MCF 10A (cell line): ENCODE measurements at regions not wholly inside any gene's neighbourhood (a gene's known extent, or its start where the extent isn't known, plus 50 kb on each side); places are given as distances from the start of the nearest gene placed in this dataset.

Experiments used
- BruUV-seq: library from RNA; stranded (reverse); fragments of 400-500 nt; replicated peaks from 2 replicates; lab custom pipeline; 2021; lab: Mats Ljungman, UMichigan
- CTCF ChIA-PET: fragments of 300-600 bp; sonication (Branson Sonifier 250); formaldehyde crosslinking; extraction: SDS; loops from one replicate; lab custom pipeline; 2021; ENCODE audit warnings: antibody characterized with exemption, inconsistent platforms; lab: Yijun Ruan, JAX
- POLR2A ChIA-PET: fragments of 300-600, 350-650 bp; sonication (Branson Sonifier 250); formaldehyde crosslinking; extraction: SDS; loops from one replicate; lab custom pipeline; 2020; ENCODE audit warnings: antibody characterized with exemption, inconsistent platforms; lab: Yijun Ruan, JAX
- DNase-seq: peaks from one replicate; pipeline ENCODE4 v3.0.0-alpha.2; 2018; ENCODE audit not compliant: unreplicated experiment
- H3K27ac Mint-ChIP-seq: one replicate; pipeline ENCODE4 v1.8.0; 2022; ENCODE audit warnings: mild to moderate bottlenecking, low read depth, mixed read lengths; ENCODE audit not compliant: unreplicated experiment
- H3K27me3 Mint-ChIP-seq: one replicate; pipeline ENCODE4 v1.8.0; 2022; ENCODE audit warnings: mixed read lengths; ENCODE audit not compliant: insufficient read depth, unreplicated experiment
- H3K36me3 Mint-ChIP-seq: one replicate; pipeline ENCODE4 v1.8.0; 2022; ENCODE audit warnings: mild to moderate bottlenecking, moderate library complexity, mixed read lengths; ENCODE audit not compliant: insufficient read depth, unreplicated experiment
- H3K4me1 Mint-ChIP-seq: one replicate; pipeline ENCODE4 v1.8.0; 2022; ENCODE audit warnings: mixed read lengths; ENCODE audit not compliant: insufficient read depth, unreplicated experiment
- H3K4me3 Mint-ChIP-seq: one replicate; pipeline ENCODE4 v1.8.0; 2022; ENCODE audit warnings: mild to moderate bottlenecking, moderate library complexity, mixed read lengths; ENCODE audit not compliant: unreplicated experiment
- H3K9me3 Mint-ChIP-seq: one replicate; pipeline ENCODE4 v1.8.0; 2022; ENCODE audit warnings: mixed read lengths; ENCODE audit not compliant: unreplicated experiment
- CTCF ChIP-seq: fragments of 200-600 bp; IDR thresholded peaks from one replicate; pipeline ENCODE4 v1.8.0; 2022; ENCODE audit warnings: antibody characterized with exemption, mild to moderate bottlenecking; ENCODE audit not compliant: unreplicated experiment
- intact Hi-C: fragments of 100-400 bp; cut with micrococcal nuclease; formaldehyde crosslinking; loops from 2 replicates; pipeline ENCODE4 v1.14.1; 2022

GRCh38 chr22:48547971-48548370 is 1279.7 kb downstream of the BRD1 start:
- BruUV-seq: no TSS peak
- ChIA-PET CTCF (no interaction called here), POLR2A (no interaction called here)
- intact Hi-C loops: no loop called here
- Mint-ChIP-seq H3K9me3 (peaks cover 9% of the 10 kb centered on the region), H3K27me3 (no peaks in the 10 kb centered on the region), H3K4me1 (no peaks in the 10 kb centered on the region), H3K36me3 (peaks cover 11% of the 10 kb centered on the region), H3K4me3 (no peak overlapping the region), H3K27ac (no peak overlapping the region)
- DNase-seq: no peak
- no peak for TF ChIP-seq CTCF

DNA sequence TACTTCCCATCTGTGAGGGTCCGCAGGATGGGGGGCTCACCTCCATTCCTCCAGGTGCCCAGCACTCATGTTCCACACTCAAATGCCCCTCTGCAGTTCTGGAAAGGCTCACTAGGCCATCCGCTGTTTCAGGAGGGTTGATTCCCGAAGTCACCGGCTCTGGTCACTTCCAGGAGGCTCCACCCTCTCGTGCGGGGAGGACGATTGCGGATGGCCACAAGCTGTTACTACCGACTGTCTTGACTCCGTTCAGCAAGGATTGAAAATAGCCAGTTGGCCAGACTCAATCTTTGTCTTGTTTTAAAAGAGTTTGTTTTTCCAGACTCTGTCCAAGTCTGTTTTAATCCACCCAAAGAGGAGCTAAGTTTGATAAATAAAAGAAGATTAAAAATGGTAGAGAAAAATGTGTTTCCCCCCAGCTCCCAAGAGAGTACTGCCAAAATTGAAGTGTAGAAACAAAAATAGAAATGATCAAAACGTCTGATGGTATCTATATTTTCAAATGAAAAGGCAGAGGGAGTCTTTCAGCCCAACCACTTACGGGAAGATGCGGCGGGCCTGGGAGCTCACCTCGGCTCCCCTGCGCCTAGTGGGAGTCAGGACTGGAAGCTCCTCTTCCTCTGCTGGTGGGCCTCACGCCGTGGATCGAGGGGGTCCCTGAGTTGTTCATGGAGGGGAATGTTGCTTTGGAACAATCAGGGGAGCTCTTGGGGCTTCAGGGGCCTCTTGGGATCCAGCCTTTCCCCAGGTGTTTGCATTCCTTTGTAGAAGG is 1280.8 kb downstream of the BRD1 start:
- no peak overlapping the region for H3K27ac Mint-ChIP-seq
- H3K4me3 Mint-ChIP-seq: no peak overlapping the region
- ChIA-PET CTCF (no interaction called here), POLR2A (no interaction called here)
- peaks cover 11% of the 10 kb centered on the region for H3K36me3 Mint-ChIP-seq
- BruUV-seq: no TSS peak
- intact Hi-C loops: no loop called here
- no peak for DNase-seq
- no peak for TF ChIP-seq CTCF
- H3K27me3 Mint-ChIP-seq: no peaks in the 10 kb centered on the region
- no peaks in the 10 kb centered on the region for H3K4me1 Mint-ChIP-seq
- H3K9me3 Mint-ChIP-seq: peaks cover 20% of the 10 kb centered on the region

DNA sequence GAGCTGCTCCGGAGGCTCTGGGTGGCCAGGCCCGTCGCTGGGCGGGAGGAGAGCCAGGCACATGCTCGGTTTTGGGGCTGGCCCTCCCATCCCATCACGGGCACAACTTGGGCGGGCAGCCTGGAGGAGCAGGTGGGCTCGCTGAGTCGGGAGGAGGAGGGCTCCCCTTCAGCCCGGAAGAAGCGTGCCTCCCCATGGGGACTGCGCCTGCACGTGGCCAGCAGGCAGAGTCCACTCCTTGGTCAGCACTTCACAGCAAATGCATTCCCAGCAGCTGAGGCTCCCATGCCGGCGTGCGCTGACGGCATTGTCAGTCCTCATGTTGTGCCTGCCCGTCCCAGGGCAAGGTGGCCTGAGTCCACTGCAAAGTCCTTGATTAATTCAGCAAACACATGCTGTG is 1281.7 kb downstream of the BRD1 start:
- Mint-ChIP-seq H3K9me3 (peaks cover 23% of the 10 kb centered on the region), H3K27ac (no peak overlapping the region), H3K4me3 (no peak overlapping the region), H3K4me1 (no peaks in the 10 kb centered on the region), H3K27me3 (no peaks in the 10 kb centered on the region), H3K36me3 (peaks cover 8% of the 10 kb centered on the region)
- POLR2A ChIA-PET: no interaction called here
- no peak for DNase-seq
- intact Hi-C loops: no loop called here
- TF ChIP-seq CTCF: no peak
- CTCF ChIA-PET: no interaction called here
- BruUV-seq: no TSS peak

DNA sequence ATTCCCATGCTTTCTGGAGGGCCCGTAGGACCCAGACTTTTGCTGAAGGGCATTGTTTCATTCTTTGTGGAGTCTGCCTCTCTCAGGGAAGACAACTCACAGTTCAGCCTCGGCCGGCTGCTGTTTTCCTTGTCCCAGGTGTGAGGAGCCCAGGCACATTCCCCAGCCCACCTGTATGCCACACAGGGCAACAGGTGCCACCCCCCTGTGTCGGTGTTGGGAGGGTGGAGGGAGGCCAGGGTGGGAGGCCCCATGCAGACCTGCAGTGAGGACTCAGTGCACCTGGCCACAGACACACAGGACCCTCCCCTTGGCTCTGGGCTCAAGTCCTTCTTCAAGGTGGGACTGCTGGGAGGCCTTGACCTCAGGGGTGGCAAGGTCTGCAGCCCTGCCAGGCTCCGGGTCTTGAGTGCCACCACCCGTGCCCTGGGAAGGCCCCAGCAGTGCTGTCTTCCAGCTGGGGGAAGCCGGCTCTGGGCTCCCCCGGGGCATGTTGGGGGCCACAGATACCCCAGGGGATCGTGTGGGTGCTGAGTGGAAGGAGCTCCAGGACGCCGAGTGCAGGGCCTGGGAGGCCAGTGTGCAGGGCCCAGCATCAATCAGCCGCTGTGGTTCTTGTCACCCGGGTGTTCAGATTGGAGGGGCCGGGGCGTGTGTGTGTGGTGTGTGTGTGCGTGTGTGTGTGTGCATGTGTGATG is 1286.1 kb downstream of the BRD1 start:
- POLR2A ChIA-PET: no interaction called here
- intact Hi-C loops: no loop called here
- no peaks in the 10 kb centered on the region for H3K4me1 Mint-ChIP-seq
- peaks cover 16% of the 10 kb centered on the region for H3K9me3 Mint-ChIP-seq
- no TSS peak for BruUV-seq
- no peak for DNase-seq
- no peak overlapping the region for H3K27ac Mint-ChIP-seq
- CTCF ChIA-PET: no interaction called here
- H3K36me3 Mint-ChIP-seq: peaks cover 6% of the 10 kb centered on the region
- no peaks in the 10 kb centered on the region for H3K27me3 Mint-ChIP-seq
- no peak for TF ChIP-seq CTCF
- no peak overlapping the region for H3K4me3 Mint-ChIP-seq
